Endodermal cell (in vitro differentiated cells): ENCODE measurements at regions not wholly inside any gene's neighbourhood (a gene's known extent, or its start where the extent isn't known, plus 50 kb on each side); places are given as distances from the start of the nearest gene placed in this dataset.
"Not testable (repeated sequence)": the region's sequence is repeated elsewhere in the genome, so short reads cannot be mapped to it uniquely, and the experiment has no call there.

Experiments used
- DNase-seq: peaks from one replicate; pipeline ENCODE4 v3.0.0-alpha.2; 2017
- H3K27ac ChIP-seq: 2 replicates; pipeline ENCODE4 v1.5.1; 2013; ENCODE audit warnings: mild to moderate bottlenecking, low read depth, low read length, moderate library complexity
- H3K27me3 ChIP-seq: 2 replicates; pipeline ENCODE4 v1.6.1; 2013; ENCODE audit warnings: mild to moderate bottlenecking, low read length, moderate library complexity; ENCODE audit not compliant: insufficient read depth, control insufficient read depth, poor library complexity, severe bottlenecking
- H3K36me3 ChIP-seq: 2 replicates; pipeline ENCODE4 v1.7.0; 2013; ENCODE audit warnings: mild to moderate bottlenecking, low read length, moderate library complexity; ENCODE audit not compliant: control insufficient read depth, insufficient read depth
- H3K4me1 ChIP-seq: one replicate; pipeline ENCODE4 v1.7.0; 2013; ENCODE audit warnings: low read length; ENCODE audit not compliant: control insufficient read depth, insufficient read depth
- H3K4me3 ChIP-seq: 2 replicates; pipeline ENCODE4 v1.5.1; 2013; ENCODE audit warnings: mild to moderate bottlenecking, low read length, moderate library complexity
- H3K9ac ChIP-seq: 2 replicates; pipeline ENCODE4 v1.6.1; 2013; ENCODE audit warnings: mild to moderate bottlenecking, low read length, moderate library complexity; ENCODE audit not compliant: poor library complexity, severe bottlenecking; ENCODE audit errors: extremely low read depth
- H3K9me3 ChIP-seq: 2 replicates; pipeline ENCODE4 v1.6.1; 2013; ENCODE audit warnings: mild to moderate bottlenecking, low read length, moderate library complexity; ENCODE audit not compliant: control insufficient read depth
- H3K27ac Mint-ChIP-seq: 2 replicates; pipeline ENCODE4 v1.8.0; 2020; ENCODE audit warnings: mixed read lengths
- H3K27me3 Mint-ChIP-seq: 2 replicates; pipeline ENCODE4 v1.8.0; 2021; ENCODE audit warnings: mild to moderate bottlenecking, mixed read lengths; ENCODE audit not compliant: insufficient read depth
- H3K36me3 Mint-ChIP-seq: 2 replicates; pipeline ENCODE4 v1.8.0; 2020; ENCODE audit warnings: low read depth, mixed read lengths
- H3K4me1 Mint-ChIP-seq: 2 replicates; pipeline ENCODE4 v1.8.0; 2020; ENCODE audit warnings: mixed read lengths
- H3K4me3 Mint-ChIP-seq: 2 replicates; pipeline ENCODE4 v1.8.0; 2020; ENCODE audit warnings: mild to moderate bottlenecking, moderate library complexity, mixed read lengths
- H3K9me3 Mint-ChIP-seq: 2 replicates; pipeline ENCODE4 v1.8.0; 2020; ENCODE audit warnings: mild to moderate bottlenecking, mixed read lengths
- CTCF ChIP-seq: fragments of 200-600 bp; sonication (generic); conservative IDR thresholded peaks from 2 replicates; pipeline ENCODE4 v1.5.0; 2021; ENCODE audit warnings: antibody characterized with exemption, mild to moderate bottlenecking
- WGBS, 2 experiments: methylation state at CpG; one replicate each; pipeline versions ENCODE4 v1.1.5 to v1.1.7; 2013; ENCODE audit warnings: missing lambda C conversion rate in 2 of 2, mixed read lengths in 1 of 2; ENCODE audit not compliant: insufficient coverage in 1 of 2, insufficient read length in 1 of 2; 5-methylcytosine and 5-hydroxymethylcytosine counted together

- Mint-ChIP-seq H3K36me3 (peaks cover 28% of the 10 kb centered on the region), H3K9me3 (peaks cover 70% of the 10 kb centered on the region), H3K27me3 (no peaks in the 10 kb centered on the region), H3K27ac (no peak overlapping the region), H3K4me3 (no peak overlapping the region), H3K4me1 (no peaks in the 10 kb centered on the region)
- DNase-seq: no peak
- no peak for TF ChIP-seq CTCF
- Histone ChIP-seq H3K27ac (no peak overlapping the region), H3K9me3 (peaks cover 74% of the 10 kb centered on the region), H3K9ac (no peak overlapping the region), H3K4me1 (no peaks in the 10 kb centered on the region), H3K36me3 (no peaks in the 10 kb centered on the region), H3K4me3 (peak overlapping the region; percentile 4), H3K27me3 (no peaks in the 10 kb centered on the region)
- WGBS, 2 experiments: 100% methylated on average over 2 of the region's 2 CpGs; no CpG with 5 or more reads in 1 of the 2 experiments
These were observed 199.9 kb downstream of the GJA1 start for GRCh38 chr6:121635355-121635754.

- peaks cover 28% of the 10 kb centered on the region for H3K36me3 Mint-ChIP-seq
- not testable (repeated sequence) for H3K36me3 ChIP-seq, H3K9ac ChIP-seq, H3K4me3 Mint-ChIP-seq, DNase-seq, H3K27ac Mint-ChIP-seq, H3K27me3 Mint-ChIP-seq, H3K4me1 Mint-ChIP-seq, H3K27ac ChIP-seq, H3K4me1 ChIP-seq, H3K27me3 ChIP-seq
- Histone ChIP-seq H3K4me3 (peak overlapping the region; percentile 4), H3K9me3 (peaks cover 65% of the 10 kb centered on the region)
- WGBS, 2 experiments: 85 to 100% methylated on average over 1 to 2 of the region's 2 CpGs
- peaks cover 61% of the 10 kb centered on the region for H3K9me3 Mint-ChIP-seq
These were observed 200.8 kb downstream of the GJA1 start for GRCh38 chr6:121636217-121636616.

- 96% methylated on average over 2 of the region's 2 CpGs; no CpG with 5 or more reads in 1 of the 2 experiments for WGBS, 2 experiments
- no peaks in the 10 kb centered on the region for H3K27me3 Mint-ChIP-seq
- Histone ChIP-seq H3K9ac (no peak overlapping the region), H3K36me3 (no peaks in the 10 kb centered on the region), H3K4me3 (no peak overlapping the region), H3K9me3 (peaks cover 43% of the 10 kb centered on the region), H3K4me1 (no peaks in the 10 kb centered on the region), H3K27ac (no peak overlapping the region), H3K27me3 (no peaks in the 10 kb centered on the region)
- peaks cover 49% of the 10 kb centered on the region for H3K9me3 Mint-ChIP-seq
- DNase-seq: no peak
- TF ChIP-seq CTCF: no peak
- H3K4me3 Mint-ChIP-seq: no peak overlapping the region
- H3K36me3 Mint-ChIP-seq: peaks cover 33% of the 10 kb centered on the region
- no peaks in the 10 kb centered on the region for H3K4me1 Mint-ChIP-seq
- H3K27ac Mint-ChIP-seq: no peak overlapping the region
These were observed 203.6 kb downstream of the GJA1 start for GRCh38 chr6:121639021-121639420.

DNA sequence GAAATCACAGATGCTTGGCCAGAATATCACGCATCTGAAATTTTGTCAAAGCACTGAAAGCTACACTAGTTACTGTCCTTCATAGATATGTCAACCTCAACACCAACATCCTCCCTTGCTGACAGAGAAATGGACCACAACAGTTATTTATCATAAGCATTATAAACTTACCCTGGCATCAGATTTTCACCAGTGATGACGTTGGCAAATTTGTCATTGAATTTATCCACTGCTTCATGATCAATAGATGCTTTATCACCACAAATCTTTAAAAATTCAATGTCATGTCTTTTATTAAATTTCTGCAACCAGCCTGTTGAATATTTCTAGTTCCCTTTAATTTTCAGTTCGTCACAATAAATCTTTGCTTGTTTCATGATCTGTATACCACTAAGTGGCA lies 205.7 kb downstream of the GJA1 start:
- no peak for DNase-seq
- Histone ChIP-seq H3K27me3 (no peaks in the 10 kb centered on the region), H3K4me1 (no peaks in the 10 kb centered on the region), H3K4me3 (no peak overlapping the region), H3K36me3 (no peaks in the 10 kb centered on the region), H3K27ac (no peak overlapping the region), H3K9me3 (peaks cover 25% of the 10 kb centered on the region), H3K9ac (no peak overlapping the region)
- Mint-ChIP-seq H3K27ac (no peak overlapping the region), H3K9me3 (peaks cover 33% of the 10 kb centered on the region), H3K27me3 (no peaks in the 10 kb centered on the region), H3K36me3 (peaks cover 20% of the 10 kb centered on the region), H3K4me1 (no peaks in the 10 kb centered on the region), H3K4me3 (no peak overlapping the region)
- TF ChIP-seq CTCF: no peak
- WGBS, 2 experiments: 73 to 79% methylated on average over 2 to 3 of the region's 3 CpGs
